HG03571 (cell line): ENCODE measurements at regions not wholly inside any gene's neighbourhood (a gene's known extent, or its start where the extent isn't known, plus 50 kb on each side); places are given as distances from the start of the nearest gene placed in this dataset.

ENCODE experiments used
- ATAC-seq: cut with Tn5 transposase; IDR thresholded peaks from one replicate; pipeline ENCODE4 v1.9.1; 2021; ENCODE audit not compliant: unreplicated experiment

- ATAC-seq, result no peak
Observed at GRCh38 chr4:149927514-149927913, 111.9 kb upstream of the IQCM start.

DNA sequence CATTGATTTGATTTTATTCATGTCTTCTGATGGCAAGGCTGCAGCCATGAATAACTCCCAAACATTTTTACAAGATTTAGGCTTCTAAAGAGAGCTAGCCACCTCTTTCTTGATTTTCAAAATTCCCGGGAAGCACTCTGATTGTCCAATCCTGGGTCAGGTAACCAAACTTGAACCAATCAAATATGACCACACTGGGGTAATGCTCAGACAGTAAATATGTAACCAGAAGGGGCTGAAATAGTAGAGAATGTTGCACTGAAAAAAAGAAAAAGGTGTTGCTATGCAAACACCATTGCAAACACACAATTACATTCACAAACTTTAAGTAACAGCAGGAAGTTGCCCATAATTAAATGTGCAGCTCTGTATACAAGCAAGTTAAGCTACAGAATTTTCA is 112.9 kb upstream of the IQCM start:
- ATAC-seq, result no peak

- ATAC-seq, result no peak
Observed at GRCh38 chr4:149931431-149931830, 115.8 kb upstream of the IQCM start.

- ATAC-seq, result no peak
Observed at GRCh38 chr4:149932188-149932587, 116.5 kb upstream of the IQCM start.

- ATAC-seq, result no peak
Observed at GRCh38 chr4:149933120-149933519, 117.5 kb upstream of the IQCM start.

DNA sequence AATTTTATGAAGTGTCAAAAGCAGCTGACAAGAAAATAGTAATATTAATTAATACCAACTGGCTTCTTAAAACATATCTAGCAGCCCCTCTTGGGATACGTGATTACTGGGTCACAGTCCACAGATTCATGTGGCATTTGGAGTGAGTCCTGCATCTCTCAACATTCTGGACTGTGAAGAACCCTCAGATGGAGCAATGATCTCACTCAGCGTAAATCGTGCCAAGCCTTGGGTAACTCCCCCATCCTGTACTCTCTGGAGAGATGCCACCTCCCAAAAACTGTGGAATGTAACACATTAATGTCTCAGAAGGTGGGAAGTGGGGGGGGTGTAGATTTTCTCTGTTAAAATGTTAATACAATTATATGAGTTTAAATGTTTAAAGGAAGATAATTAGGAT is 118.2 kb upstream of the IQCM start:
- no peak for ATAC-seq

GRCh38 chr4:149949381-149949780 is 128.9 kb upstream of the DCLK2 start:
- ATAC-seq, result no peak

DNA sequence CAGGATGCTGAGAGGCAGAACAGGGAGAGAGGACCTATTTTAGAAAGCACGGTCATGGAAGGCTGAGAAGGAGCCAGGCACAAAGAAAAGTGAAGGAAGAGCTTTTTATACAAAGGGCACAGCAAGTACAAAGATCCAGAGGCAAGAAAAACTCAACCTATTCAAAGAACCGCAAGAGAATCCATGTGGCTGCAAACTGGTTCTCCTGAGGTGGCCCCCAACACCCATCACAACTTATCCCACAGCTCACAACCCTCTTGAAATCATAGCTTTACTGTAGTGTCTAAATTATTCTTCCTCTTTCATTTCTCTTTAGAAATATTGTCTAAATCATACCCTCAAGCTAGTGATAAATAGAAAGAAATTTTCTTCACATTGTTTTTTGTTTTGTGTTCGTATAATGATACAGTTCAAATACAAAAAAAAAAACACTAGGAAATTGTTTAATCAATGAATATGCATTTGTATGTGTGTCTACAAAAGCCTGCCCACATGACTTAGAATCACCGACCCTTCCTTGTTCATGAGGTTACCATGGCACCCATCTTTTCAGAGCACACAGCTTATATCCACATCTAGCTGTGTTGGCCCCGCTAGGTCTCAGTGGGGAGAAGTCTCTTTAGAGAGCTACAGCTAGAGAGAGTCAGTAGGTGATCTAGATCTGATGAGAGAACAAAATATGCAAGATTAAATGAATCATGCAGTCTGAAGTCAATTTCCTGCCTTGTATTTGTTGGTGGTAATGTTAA is 126.9 kb upstream of the DCLK2 start:
- no peak for ATAC-seq

GRCh38 chr4:149952101-149952500 is 126.1 kb upstream of the DCLK2 start:
- no peak for ATAC-seq

DNA sequence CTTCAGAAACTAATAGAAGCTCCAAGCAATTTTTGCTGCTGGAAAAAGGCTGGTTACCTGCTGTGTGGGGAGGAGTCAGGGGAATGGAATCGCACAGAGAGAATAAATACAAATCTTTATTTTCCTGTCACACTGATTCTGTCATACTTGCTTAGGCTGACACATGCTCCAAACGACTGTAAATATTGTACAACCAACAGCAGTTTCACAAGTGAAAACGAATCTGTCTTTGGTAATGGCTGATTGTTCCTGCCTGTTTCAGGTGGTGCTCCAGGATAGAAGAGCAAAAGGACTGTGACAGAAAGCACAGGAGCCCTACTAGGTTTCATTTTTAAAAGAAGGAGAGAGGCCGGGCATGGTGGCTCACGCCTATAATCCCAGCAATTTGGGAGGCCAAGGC is 125.5 kb upstream of the DCLK2 start:
- ATAC-seq, result no peak

DNA sequence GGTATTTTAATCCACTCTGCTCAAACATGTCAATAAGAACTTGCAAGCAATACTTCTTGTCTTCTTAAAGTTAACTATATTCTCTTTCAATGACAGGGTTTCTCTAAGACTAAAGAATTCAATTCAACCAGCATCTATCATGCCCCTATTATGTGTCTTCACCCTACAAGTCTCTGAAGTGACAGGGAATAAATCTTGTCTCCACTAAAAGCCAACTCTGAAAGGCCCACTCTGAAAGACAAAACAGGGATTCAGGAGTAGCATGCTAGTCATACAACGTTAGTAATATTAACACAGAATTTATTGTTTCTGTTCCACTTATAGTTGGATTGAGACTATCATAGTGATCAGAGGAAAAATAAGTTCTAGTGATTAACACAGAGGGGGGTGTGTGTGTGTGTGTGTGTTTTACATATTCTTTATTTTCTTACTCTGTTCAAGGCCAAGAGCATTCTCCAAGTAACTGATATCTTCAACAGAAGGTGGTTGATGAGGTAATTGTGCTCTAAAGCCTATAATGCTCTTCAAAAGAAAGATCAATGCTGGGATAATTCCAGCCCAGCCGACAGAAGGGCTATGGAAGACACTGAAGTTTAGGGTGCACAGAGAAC is 122.4 kb upstream of the DCLK2 start:
- ATAC-seq, result no peak

GRCh38 chr4:149956678-149957077 is 121.6 kb upstream of the DCLK2 start:
- no peak for ATAC-seq

DNA sequence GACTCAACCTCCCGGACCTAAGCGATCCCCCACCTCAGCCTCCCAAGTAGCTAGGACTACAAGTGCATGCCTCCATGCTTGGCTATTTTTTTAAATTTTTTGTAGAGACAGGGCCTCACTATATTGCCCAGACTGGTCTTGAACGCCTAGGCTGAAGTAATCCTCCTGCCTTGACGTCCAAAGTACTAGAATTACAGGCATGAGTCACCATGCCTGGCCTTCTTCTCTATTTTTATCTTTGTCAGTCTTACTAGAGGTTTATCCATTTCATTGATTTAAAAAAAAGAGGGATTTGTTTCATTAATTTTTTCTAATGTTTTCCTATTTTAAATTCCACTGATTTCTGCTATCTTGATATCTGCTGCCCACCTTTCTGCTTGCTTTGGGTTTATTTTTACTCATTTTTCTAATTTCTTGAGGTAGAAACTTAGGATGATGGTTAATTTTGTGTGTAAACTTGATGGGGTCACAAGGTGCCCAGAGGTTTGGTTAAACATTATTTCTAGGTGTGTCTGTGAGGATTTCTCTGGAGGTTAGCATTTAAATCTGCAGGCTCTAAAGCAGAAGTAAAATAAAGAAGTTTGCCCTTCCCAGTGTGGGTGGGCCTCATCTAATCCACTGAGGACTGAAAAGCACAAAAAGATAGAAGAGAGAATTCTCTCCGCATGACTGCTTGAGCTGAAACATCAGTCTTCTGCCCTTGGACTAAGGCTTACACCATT is 116.2 kb upstream of the DCLK2 start:
- ATAC-seq, result no peak

DNA sequence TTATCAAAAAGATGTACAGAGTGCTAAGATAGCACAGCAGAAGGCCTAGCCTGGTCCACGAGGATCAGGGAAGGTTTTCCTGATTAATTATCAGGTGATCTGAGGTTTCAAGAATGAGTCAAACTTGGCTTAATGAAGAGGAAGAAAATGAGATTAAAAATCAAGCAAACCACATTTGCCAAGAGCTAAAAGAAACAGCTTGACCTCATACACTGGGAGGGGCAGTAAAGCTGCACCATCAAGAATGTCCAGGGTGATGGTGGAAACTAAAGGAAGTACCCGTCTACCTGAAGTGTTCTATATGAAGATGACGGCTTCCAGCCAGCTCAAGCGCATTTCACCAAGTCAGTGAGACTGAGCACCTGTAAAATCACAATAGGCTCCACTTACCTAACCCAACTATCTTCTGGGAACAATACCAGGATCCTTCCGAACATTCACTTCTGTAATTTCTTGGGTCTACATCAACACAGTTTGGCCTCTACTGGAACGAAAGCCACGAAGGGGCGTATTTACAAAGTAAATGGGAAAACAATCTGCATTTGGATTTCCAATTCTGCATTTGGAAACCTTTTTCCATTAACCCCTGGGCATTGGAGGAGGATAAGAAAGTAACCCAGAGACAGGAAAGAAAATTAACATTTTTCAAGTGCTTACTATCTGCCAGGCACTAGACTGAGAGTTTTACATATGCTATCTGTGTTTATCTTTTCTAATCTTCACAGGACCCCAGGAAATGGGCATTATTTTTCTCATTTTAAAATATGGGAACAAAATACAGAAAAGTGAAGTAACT is 114.0 kb upstream of the DCLK2 start:
- ATAC-seq, result no peak

- ATAC-seq, result no peak
Observed at GRCh38 chr4:149965206-149965605, 113.0 kb upstream of the DCLK2 start.

- no peak for ATAC-seq
Observed at GRCh38 chr4:149972407-149972806, 105.8 kb upstream of the DCLK2 start.

GRCh38 chr4:149973181-149973580 is 105.1 kb upstream of the DCLK2 start:
- no peak for ATAC-seq

- ATAC-seq, result no peak
Observed at GRCh38 chr4:149975172-149975571, 103.1 kb upstream of the DCLK2 start.

DNA sequence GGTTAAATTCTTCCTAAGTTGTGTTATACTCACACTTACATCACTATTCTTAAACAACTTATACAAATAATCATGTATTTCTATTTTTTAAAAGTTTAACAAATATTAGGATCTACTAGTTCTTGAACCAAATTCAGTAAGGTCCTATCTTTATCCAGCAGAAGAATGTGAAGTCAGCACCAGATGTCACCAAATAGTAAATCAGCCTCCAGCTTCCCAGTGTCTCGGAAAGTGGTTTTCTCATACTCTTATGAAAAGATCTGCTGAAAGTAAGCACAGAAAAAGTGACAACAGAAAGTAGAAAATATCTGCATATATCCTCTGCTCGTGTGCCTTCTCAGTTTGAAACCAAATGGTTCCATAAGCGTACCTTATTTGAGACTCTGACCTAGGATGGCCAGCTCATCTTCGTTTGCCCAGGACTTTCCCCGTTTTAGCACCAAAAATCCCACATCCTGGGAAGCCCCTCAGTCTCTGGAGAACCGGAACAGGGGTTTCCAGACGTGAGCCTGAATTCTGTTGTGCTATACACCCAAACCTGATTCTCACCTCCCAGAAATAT is 98.0 kb upstream of the DCLK2 start:
- no peak for ATAC-seq

DNA sequence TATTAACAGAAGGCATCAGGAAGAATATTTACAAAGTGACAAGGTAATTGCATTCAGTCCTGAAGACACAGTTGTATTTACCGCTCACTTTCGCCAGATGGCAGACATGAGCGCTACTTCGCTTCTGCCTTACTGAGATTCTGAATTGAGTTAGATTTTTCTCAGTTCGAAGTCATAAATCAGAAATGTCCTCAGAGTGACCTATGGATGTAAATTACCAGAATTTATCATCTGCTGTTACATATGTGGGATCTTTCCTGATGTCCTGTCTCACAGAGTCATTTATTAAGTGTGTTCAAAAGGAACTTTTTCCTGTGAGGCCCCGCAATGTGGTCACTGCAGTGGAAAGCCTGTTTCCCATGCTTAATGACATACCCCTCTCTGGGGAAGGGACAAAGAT is 97.3 kb upstream of the DCLK2 start:
- peak; percentile 78 for ATAC-seq

DNA sequence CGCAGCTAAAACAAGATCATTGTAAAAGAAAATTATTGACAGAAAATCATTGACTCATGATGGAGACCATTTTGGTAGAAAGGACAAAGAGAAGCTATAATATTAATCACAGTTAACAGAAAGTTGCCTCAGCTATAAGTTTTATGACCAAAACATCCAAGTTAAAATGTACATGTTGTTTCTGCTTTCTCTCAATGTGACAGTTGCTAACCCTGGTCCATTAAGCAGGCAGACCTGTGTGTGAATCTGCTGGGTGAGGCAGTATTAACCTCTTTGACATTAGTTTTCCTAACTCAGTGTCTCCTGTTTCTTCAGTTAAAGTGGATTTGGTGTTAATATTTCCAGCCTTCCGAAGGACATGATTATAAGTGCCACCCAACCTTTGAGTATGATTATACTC is 94.8 kb upstream of the DCLK2 start:
- no peak for ATAC-seq
